DLD1 (cell line): ENCODE measurements at regions not wholly inside any gene's neighbourhood (a gene's known extent, or its start where the extent isn't known, plus 50 kb on each side); places are given as distances from the start of the nearest gene placed in this dataset.

ENCODE experiments used
- in situ Hi-C: cut with HindIII; loops from 2 replicates; pipeline ENCODE4 v1.10.0; 2017; ENCODE audit warnings: low sequenced_read_pairs

DNA sequence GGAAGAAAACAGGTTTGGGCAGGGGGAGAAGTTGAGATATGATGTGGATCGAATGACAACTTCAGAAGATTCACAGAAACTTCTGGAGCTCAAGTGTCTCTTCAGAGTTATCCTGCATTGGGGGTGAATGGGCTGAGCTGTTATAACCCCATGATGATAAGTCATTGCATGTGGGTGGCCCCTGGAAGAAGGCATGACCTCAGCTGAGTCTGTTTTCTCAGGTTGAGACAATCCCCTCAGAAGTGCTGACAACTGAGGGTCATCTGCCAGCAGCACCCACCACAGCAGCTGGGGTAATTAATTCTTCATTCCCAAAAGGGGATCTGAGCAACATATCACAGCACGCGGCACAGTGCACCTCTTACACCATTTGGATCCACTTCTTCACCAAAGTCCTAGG is 138.6 kb upstream of the CAMK1G start:
- in situ Hi-C loops, result loop anchor here (25.0 kb wide), 1 partner anchor 208 kb away; no protein-coding TSS in a partner anchor

DNA sequence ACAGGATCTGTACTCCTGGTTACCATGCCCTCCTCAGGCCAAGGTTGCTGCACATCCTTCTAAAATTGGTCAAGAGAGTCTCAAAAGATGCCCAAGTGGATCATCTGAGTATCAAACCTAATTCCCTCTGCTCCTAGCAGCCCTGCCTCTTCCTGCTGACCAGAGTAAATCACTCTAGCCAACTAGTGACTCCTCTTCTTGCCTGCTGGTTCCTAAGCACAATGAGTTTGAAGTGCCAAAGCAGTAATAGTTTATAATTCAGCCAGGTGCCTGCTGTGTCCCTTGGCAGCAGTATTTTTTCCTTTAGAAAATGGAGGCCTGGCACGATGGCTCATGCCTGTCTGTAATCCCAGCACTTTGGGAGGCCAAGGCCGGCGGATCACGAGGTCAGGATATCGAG is 137.9 kb upstream of the CAMK1G start:
- in situ Hi-C loops, result loop anchor here (25.0 kb wide), 1 partner anchor 208 kb away; no protein-coding TSS in a partner anchor

DNA sequence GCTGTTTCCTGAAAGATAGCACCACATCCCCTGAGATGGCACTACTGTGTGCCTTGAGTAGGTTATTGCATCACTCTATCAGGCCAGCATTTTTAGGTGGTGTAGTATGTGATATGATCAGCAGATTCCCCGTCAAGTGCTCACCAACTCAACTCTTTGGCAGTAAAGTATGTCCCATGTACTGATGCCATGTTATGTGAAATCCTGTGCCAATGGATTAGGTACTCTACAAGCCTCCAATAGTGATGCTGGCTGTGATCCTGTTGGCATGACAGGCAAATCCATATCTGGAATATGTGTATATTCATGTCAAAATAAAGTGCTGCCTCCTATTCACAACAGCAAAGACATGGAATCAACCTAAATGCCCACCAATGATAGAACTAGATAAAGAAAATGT is 137.2 kb upstream of the CAMK1G start:
- in situ Hi-C loops, result loop anchor here (25.0 kb wide), 1 partner anchor 209 kb away; no protein-coding TSS in a partner anchor

DNA sequence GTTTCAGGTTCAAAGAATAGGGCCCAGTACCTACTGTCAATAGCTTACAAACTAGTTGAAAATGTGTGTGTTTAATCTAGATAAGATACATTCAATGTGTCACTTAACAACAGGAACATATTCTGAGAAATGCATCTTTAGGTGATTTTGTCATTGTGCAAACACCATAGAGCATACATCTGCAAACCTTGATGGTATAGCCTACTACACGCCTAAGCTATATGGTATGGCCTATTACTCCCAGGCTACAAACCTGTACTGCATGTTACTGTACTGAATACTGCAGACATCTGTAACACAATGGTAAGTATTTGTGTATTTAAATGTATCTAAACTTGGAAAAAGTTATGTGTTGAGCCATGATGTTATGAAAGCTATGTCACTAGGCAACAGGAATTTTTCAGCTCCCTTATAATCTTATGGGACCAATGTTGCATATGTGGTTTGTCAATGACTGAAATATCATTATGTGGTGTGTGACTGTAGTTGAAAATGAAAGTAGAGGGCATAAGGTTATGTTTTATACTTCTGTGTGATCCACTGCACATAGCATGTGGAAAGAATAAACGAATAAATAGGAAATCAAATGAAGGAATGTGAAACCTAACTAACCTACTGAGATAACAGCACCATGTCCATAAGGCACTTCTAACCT is 129.0 kb upstream of the CAMK1G start:
- in situ Hi-C loops, result no loop called here

DNA sequence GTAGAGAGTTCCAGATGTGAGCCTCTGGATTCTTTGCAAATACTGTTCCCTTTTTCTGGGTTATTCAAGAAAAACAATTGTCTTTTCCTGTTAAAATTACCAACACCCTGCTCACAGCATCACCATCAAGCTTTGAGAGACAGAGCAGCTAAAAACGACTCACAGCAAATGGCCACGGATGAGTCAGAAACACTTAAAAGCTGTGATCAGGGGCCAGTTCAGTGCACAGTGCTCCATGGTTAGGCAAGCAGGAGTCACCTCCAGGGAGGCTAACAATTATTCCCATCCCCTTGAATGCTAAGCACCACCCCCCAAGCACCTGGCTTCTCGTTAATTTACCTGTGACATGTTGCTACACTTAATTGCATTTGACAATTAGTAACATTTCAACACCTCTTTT is 128.4 kb upstream of the CAMK1G start:
- in situ Hi-C loops, result no loop called here

DNA sequence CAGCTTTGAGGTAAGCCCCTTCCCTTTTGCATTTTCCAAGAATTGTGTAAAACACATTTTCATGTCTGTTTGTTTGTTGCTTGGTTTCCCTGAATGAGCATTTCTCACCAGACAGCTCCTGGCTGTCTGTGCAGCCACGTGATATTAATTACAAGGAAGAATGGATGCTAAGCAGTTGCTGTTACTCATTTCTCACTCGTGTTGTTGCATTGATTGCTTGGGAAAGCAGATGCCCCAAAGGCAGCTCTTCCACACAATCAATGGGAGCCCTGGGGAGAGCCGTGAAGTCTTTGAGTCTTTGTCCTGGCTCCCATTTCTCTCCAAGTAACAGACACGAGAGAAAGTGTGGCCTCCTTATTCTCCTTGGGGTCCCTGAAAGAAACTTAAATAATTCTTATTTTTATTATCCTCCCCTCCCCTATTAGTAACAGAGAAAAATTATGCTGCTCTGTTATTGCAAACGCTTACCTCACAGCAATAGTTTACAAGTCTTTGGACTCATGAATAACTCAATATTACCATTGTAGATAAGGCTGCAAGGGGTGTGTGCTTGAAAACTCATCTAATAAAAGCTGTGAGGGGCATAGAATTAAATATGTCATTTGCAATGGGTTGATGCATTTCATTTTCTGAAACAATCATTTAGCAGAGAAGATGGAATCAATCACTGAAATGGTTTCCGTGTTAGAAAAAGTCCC is 127.7 kb upstream of the CAMK1G start:
- in situ Hi-C loops, result no loop called here

DNA sequence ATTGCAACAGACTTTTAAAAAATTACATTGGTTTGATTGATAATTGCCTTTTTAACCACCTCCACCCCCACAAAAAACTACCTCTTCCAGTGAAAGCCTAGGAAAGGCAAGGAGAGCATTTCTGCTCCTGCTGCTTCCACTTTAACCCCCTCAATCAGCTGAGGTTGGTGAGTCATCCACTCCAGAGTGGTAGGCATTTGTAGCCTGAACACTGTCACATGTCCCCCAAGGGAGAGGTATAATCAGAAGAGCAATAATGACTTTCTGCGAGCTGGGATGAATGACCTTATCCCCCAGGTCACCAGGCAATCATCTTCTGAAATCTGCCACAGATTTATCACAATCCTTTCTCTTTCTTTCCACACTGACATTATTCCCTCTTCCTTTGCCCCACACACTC is 126.6 kb upstream of the CAMK1G start:
- in situ Hi-C loops, result no loop called here

DNA sequence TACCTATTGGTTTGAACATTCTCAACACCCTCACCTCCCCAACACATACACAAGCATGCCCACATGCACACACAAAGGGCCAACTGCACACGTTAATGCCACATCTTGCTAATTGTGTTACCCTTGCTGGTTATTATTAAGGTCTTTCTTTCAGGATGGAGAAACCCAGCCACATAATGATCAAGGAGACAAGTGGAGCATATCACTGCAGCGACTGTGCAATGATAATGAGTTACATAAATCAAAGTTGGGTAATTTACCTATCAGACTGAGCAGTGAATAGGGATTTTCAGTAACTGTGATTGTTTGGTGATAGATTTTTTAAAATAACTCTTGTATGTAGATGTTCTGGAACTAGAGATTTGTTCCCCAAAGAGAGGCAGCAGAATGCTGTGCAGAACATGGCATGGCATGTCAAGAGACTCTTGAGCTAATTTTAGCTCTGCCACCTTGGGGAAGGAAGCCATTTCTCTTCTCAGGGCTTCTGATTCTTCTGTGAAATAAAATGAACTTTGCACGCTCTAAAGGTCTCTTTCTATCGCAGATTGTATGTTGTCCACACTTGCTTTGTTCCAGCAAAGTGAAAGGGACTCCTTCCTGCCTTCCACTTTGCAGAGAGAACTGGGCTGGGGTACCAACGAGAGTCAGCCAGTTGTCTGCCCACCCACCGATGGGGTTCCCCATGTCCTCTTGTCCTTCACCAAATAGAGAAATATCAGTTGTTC is 126.0 kb upstream of the CAMK1G start:
- in situ Hi-C loops, result no loop called here

DNA sequence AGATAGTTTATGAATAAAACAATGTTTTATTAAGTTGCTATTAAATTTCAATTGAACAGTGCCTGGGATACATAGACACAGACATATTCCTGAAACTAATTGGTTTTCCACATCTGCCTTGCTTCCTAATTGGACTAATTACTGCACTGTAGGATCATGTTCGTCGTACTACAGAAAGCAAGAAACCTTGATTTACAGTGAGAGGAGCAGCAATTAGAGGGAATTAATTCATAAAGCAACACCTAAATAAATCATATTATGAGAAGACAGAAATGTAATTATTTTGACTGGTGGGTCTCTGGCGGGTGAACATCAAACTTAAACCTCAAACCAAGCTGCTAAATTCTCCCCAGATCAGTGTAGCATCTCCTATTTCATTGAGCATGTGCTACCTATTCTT is 124.6 kb upstream of the CAMK1G start:
- in situ Hi-C loops, result no loop called here

DNA sequence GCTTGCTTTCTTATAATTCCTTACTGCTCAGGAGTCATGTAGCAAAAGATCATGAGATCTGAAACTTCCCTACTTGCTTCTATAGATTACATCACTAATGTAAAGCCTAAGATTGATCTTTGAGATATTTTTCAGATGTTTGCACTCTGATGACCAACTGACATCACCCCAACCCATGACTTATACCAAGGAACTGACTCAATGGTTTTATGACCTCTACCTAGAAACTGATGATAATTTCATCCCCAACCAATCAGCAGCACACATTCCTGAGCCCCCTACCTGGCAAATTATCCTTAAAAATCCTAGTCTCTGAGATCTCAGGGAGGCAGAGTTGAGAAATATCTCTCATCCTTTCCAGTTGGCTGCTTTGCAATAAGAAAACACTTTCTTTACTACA is 122.3 kb upstream of the CAMK1G start:
- in situ Hi-C loops, result no loop called here

DNA sequence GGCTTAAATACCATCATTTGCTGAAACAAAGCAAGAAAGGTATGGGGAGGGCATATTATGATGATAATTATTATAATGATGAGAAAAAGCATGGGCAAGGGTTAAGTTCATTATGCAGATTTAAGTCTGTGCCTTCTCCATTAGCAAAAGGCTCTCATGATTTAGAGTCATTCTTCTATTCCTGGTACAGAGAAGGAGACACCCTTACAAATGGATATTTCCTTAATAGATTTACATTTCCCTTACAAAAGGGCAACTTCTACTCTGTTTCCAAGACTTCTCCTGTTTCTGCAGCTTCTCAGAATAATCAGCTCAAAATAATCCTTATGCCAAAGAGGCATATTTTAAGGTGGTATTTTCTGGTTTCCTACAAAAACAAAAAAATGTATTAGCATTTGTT is 121.1 kb upstream of the CAMK1G start:
- in situ Hi-C loops, result no loop called here

DNA sequence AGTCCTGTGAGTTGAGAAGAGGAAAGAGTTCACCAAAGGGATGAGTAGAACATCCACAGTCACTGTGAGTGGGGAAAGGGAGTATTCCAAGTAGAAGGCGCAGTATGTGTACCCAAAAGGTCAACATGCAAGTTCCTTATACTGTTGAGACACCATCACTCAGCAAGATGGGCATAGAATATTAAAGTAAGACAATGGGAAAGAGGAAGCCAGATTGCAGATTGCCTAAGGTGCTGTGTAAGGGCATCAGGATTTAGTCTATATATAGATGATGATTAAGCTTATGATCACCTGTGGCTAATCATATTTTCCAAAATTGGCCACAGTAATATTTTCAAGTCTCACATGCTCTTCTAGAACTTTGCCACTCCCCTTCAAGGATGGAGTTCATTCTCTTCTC is 120.1 kb upstream of the CAMK1G start:
- in situ Hi-C loops, result no loop called here

DNA sequence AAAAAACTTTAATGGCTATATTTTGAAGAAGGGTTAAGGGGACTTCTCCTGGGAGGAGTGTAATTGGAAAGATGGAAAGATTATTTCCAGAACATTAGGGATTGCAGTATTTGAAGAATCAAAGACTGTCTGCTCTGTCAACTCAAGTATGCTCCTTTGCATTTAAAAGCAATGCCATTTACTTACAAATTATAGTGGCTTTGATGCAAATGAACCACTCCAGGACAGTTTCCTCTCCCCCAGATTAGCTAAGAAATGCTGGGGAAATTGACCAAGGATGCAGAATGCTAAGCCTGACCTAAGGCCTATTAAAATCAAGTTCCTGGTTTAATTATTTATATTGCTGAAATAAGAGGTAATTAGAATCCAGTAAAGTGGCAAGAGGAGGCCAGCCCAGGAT is 110.5 kb upstream of the CAMK1G start:
- in situ Hi-C loops, result no loop called here

DNA sequence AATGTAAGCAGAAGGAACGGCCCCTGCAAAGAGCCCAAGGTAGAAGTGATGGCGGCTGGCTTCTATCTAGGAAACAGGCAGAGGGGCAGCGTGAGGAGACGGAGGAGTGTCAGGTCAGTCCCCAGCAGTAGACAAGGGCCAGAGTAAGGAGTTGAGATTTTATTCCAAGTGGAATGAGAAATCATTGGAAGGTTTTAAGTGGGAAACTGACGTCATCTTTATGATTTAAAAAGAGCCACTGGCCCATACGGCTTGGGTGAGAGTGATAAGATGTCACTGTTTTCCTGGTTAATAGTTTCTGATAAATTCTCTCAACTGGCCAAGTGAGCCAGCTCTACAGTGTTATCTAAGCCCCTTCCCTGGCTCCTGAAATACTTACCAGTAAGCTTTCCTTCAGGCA is 103.2 kb upstream of the CAMK1G start:
- in situ Hi-C loops, result no loop called here

DNA sequence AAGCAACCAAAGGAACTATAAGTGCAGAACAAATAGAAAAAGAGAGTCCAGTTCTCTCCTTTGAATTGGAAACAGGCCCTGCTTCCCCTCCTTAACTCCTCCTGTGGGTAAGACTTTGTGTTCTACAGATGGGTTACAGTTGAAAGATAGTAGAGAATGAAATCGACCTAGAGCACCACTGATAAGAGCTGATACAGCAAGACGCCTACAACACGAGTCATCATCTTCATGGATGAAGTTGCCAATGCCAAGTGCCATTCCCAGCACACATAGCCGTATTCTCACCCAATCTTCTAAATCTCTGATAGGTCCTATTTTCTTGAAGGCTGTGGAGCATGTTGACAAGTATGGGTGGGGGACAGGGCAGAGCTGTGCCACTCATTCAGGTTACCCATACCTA is 99.8 kb upstream of the CAMK1G start:
- in situ Hi-C loops, result no loop called here

DNA sequence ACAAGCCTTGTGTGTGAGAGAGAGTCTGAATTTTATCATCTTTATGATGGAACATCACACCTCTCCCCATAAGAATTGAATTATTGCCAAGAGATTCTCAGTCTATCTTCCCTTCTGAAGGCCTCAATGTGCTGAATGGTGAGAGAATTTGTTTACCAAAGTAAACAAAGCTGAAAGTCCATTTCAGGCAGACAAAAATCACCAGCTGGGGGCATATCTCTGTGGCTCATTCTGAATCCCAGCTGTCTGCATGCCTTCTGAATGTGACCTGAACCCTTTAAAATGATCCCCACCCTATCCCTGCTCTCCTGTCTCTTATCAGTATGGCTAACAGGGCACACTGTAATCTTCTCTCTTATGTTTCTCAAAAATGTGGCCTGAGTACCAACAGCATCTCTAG is 99.1 kb upstream of the CAMK1G start:
- in situ Hi-C loops, result no loop called here

DNA sequence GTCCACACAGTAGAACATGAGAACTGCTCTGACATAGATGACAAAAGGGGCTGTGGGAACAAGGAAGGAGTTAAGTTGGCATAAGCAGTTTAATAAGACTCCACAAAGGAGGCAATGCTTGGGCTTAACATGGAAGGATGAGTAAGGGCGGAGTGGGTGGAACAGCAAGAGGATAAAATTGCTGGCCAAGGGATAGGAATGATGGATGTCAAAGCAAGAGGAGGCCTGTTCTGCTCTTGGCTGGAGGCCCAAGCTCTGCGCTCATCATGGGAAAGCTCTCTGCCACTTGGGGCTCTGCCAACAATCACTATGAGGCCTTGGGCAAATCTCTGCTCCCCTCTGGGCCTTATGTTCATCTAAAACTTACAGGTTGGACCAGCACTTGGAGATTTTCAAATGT is 98.3 kb upstream of the CAMK1G start:
- in situ Hi-C loops, result no loop called here

DNA sequence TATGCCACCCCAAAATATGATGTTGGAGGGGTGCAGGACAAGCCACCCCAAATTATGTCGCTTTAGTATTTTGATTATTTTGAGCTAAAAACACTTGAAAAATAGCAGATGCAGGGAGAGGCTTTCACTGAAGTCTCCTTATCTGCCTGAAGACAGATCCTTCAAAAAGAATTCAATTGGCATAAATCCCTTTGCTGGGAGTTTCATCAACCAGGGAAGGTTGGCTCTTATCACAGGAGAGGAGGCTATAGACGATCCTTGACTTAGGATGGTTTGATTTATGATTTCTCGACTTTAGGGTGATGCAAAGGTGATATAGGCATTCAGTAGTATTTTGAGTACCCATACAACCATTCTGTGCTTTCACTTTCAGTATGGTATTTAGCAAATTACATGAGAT is 97.8 kb upstream of the CAMK1G start:
- in situ Hi-C loops, result no loop called here

DNA sequence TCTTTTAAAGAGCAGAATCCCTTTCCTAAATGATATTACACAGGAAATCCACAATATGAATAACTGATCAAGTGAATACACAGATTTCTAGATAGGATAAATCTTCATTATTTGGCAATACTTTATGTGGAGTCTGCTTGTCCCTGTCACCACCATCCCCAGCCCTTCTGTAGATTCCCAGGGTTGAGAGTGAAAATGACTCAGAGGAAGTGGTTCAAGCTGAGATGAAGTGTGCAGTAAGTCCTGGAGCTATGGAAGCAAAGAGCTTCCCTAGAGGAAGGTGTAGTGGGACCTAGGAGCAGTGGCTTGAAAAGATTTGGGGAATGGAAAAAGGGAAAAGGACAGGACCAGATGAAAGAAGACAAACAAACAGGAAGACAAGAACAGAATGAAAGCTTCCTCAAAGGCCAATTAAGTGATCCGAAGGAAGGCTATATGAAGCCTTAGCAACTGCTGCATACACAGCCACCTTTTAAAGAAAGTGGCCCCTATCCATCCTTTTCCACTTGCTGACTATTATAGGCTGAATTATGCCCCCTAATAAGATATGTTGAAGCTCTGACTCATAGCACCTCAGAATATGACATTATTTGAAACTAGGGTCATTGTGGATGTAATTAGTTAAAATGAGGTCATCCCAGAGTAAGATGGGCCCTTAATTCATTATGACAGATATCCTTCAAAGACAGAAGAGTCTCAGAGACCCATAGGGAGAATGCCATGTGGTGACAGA is 96.5 kb upstream of the CAMK1G start:
- in situ Hi-C loops, result no loop called here

DNA sequence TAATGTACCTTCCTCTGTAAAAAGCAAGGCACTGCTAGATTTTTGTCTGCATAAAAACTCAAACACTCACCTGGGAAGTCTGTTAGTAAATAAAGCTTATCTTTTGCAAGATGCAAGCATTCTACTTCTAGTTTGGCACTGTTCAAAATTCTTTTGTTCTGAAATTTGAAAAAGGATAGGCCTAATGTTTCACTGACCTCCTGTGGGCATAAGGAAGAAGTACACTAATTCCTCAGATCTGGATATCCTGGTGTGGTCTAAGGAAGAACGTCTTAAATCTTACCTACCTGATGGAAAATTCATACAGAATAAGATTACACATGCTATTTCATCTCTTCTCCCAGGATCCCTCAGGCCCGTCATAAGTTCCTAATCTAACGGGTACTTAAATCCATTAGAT is 93.5 kb upstream of the CAMK1G start:
- in situ Hi-C loops, result no loop called here

DNA sequence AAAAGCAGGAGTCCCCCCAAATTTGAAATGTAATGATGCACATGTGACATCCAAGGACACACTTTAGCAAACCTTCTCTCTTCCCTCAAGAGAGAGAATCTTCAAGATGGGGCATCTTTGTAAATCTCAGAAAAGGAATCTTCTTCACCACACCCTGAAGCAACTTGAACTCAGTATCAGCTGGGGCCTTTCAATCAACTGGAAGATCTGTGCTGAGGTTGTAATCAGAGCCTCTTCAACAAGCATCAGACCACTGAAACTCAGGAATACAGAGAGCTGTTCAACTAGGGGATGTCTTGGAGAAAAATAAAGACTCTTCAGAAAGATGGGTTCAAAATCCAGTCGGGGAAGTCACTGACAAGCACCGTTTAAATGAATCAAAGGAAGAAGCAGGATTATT is 92.5 kb upstream of the CAMK1G start:
- in situ Hi-C loops, result no loop called here
